NT2/D1 (cell line): ENCODE measurements at regions not wholly inside any gene's neighbourhood (a gene's known extent, or its start where the extent isn't known, plus 50 kb on each side); places are given as distances from the start of the nearest gene placed in this dataset.

Experiments
- DNase-seq: peaks from one replicate; pipeline ENCODE4 v3.0.0-alpha.2; 2011; ENCODE audit warnings: low read depth, low spot score
- H3K27me3 ChIP-seq: 2 replicates; pipeline ENCODE4 v1.6.0; 2011; ENCODE audit warnings: mild to moderate bottlenecking; ENCODE audit not compliant: insufficient read length, insufficient read depth
- H3K36me3 ChIP-seq: 2 replicates; pipeline ENCODE4 v1.6.1; 2011; ENCODE audit warnings: mild to moderate bottlenecking, low read length, mixed read lengths; ENCODE audit not compliant: insufficient read depth, insufficient read length
- H3K4me1 ChIP-seq: 2 replicates; pipeline ENCODE4 v1.5.1; 2011; ENCODE audit not compliant: insufficient read depth, insufficient read length
- H3K4me3 ChIP-seq: 2 replicates; pipeline ENCODE4 v1.5.1; 2011; ENCODE audit warnings: low read depth; ENCODE audit not compliant: insufficient read length
- H3K9ac ChIP-seq: 2 replicates; pipeline ENCODE4 v1.6.0; 2011; ENCODE audit warnings: low read depth; ENCODE audit not compliant: insufficient read length
- H3K9me3 ChIP-seq: 2 replicates; pipeline ENCODE4 v1.5.1; 2011; ENCODE audit warnings: mild to moderate bottlenecking, low read length; ENCODE audit not compliant: insufficient read depth
- SUZ12 ChIP-seq: IDR thresholded peaks from 2 replicates; pipeline ENCODE4 v1.6.1; 2011; ENCODE audit not compliant: insufficient read length, insufficient read depth; ENCODE audit errors: extremely low read depth
- YY1 ChIP-seq: IDR thresholded peaks from 2 replicates; pipeline ENCODE4 v1.6.1; 2011; ENCODE audit not compliant: insufficient read length, insufficient read depth
- ZNF274 ChIP-seq: IDR thresholded peaks from 2 replicates; pipeline ENCODE4 v1.6.1; 2011; ENCODE audit warnings: mild to moderate bottlenecking, low read depth, low read length

DNA sequence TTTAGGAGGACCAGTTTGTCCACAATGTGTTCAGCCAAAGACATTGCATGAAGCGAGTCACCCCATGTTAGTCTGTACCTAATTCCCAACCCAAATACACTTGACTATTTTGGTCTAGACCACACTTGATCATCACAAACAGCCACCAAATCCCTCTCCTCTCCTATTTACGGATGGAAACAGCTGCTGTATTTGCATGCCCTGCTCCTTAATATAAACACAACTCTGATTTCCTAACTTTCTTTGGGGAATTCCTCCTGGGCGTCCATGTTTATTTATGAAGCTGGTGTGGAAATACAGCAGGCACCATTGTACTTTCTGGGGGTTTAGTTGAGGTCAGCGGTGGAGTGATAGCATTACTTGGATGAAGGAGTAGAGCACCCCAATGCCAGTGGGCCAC lies 235.2 kb downstream of the TLE3 start:
- H3K27me3 ChIP-seq, result no peaks in the 10 kb centered on the region
- TF ChIP-seq YY1, result no peak
- TF ChIP-seq SUZ12, result no peak
- TF ChIP-seq ZNF274, result no peak
- peaks cover 12% of the 10 kb centered on the region; the same call in 1 of the 2 replicates for H3K9me3 ChIP-seq
- no peak overlapping the region for H3K4me3 ChIP-seq
- no peak overlapping the region for H3K9ac ChIP-seq
- DNase-seq, result no peak
- H3K36me3 ChIP-seq, result no peaks in the 10 kb centered on the region
- peaks cover 15% of the 10 kb centered on the region for H3K4me1 ChIP-seq

DNA sequence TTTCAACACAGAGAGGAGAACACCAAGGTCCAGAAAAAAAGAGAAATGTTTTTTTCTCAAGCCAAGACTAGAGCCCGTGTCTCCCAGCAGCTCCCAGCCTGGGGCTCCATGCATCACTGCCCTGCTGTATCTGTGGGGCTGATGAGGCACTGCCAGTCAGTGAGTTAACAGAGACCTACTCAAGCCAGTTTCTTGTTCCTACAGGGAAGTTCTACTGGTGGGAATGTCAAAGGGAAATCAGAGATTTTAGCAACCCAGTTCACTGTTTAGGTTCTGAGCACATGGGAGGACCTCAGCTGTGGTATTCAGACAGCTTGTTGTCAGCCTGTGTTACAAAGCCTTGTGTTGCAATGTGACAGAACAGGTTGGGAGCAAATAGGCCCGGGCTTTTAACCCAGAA lies 234.3 kb downstream of the TLE3 start:
- Histone ChIP-seq H3K9me3 (peaks cover 21% of the 10 kb centered on the region; the same call in 1 of the 2 replicates), H3K4me1 (peaks cover 7% of the 10 kb centered on the region), H3K4me3 (no peak overlapping the region), H3K27me3 (no peaks in the 10 kb centered on the region), H3K36me3 (no peaks in the 10 kb centered on the region), H3K9ac (no peak overlapping the region)
- TF ChIP-seq ZNF274, result no peak
- TF ChIP-seq SUZ12, result no peak
- no peak for TF ChIP-seq YY1
- no peak for DNase-seq

DNA sequence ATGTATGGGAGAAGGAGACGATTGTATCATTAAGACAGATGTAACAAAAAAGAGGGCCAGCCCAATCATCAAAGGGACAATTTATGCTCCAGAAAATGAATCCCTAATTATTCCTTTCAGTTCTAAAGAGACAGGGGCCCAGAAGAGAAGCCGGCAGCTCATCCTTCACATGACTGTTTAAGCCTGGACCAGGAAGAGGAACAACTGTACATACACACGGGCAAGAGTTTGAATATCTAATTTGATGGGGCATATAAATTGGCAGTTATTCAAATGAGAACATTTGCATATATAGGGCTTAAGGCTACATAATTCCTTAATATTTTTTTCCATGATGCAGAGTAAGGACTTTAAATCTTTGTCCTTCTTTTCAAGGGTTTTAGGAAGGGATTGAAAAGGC lies 232.3 kb downstream of the TLE3 start:
- peaks cover 22% of the 10 kb centered on the region; the same call in 1 of the 2 replicates for H3K9me3 ChIP-seq
- no peak overlapping the region for H3K4me3 ChIP-seq
- TF ChIP-seq SUZ12, result no peak
- TF ChIP-seq ZNF274, result no peak
- H3K36me3 ChIP-seq, result no peaks in the 10 kb centered on the region
- no peak for DNase-seq
- no peaks in the 10 kb centered on the region for H3K27me3 ChIP-seq
- H3K9ac ChIP-seq, result no peak overlapping the region
- peaks cover 7% of the 10 kb centered on the region for H3K4me1 ChIP-seq

DNA sequence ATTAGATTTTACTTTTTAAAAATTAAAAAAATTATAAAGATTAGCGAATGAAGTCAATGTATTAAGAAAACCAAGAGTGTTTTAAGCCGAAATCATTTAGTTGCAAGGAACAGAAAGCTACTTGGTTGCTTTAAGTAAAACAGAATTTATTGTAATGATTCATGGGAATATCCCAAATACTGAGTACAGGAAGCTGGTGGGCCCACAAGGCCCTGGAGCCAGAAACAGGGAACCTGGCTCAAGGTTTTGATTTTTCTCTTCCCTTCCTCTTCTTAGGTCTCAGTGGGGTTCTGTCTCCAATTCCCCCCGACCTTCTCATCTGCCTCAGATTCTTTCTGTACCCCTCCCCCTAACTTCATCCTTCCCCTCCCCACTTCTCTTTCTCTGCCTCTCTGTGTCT lies 229.0 kb downstream of the TLE3 start:
- H3K36me3 ChIP-seq, result no peaks in the 10 kb centered on the region
- H3K4me3 ChIP-seq, result no peak overlapping the region
- H3K9me3 ChIP-seq, result peaks cover 25% of the 10 kb centered on the region; the same call in 1 of the 2 replicates
- no peak for DNase-seq
- no peak overlapping the region for H3K9ac ChIP-seq
- H3K4me1 ChIP-seq, result no peaks in the 10 kb centered on the region
- no peaks in the 10 kb centered on the region for H3K27me3 ChIP-seq
- TF ChIP-seq SUZ12 (no peak), YY1 (no peak), ZNF274 (no peak)

DNA sequence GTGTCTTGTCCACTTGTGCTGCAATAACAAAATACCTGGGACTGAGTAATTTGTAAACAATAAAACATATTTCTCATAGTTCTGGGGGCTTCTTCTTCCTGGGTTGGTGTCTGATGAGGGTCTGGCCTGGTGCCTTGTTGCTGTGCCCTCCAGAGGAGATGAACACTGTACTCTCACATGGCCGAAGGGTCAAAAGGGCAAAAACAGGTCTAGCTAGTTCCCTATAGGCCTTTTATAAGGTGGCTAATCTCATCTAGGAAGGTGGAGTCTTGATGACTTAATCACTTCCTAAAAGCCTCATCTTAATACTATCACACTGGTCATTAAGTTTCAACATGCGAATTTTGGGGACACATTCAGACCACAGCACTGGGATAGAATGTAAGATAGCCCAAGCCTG lies 228.4 kb downstream of the TLE3 start:
- H3K4me3 ChIP-seq, result no peak overlapping the region
- no peak overlapping the region for H3K9ac ChIP-seq
- DNase-seq, result no peak
- TF ChIP-seq SUZ12, result no peak
- no peak for TF ChIP-seq ZNF274
- TF ChIP-seq YY1, result no peak
- H3K9me3 ChIP-seq, result peaks cover 26% of the 10 kb centered on the region; the same call in 1 of the 2 replicates
- no peaks in the 10 kb centered on the region for H3K4me1 ChIP-seq
- no peaks in the 10 kb centered on the region for H3K27me3 ChIP-seq
- H3K36me3 ChIP-seq, result no peaks in the 10 kb centered on the region

DNA sequence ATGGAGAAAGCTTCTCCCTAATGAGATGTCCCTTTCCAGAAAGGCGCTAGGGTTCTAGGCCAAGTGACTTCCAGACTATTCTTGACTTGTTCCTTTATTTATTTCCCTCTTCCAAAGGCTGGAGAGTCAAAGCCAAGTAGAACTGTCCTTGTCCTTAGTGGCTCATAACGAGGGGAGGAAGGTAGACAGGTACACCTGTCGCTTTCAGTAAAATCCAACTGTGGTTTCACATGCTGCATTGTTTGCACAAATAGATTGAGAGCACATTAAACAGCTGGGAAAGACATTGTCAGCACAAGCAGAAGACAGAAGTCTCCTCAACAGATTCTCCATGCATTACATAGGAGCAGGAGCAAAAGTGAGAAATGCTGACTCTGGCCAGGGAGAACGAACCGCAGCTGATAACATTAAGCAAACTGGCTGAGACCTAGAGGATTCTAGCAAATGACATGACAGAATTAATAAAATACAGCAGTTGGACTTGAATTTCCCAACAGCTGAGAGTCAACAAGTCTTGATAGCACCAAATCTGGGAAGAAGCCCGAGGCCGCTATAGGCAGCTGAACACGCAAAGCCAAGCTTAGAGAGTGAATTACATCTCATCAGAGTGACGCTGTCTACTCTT lies 227.7 kb downstream of the TLE3 start:
- Histone ChIP-seq H3K9me3 (peaks cover 19% of the 10 kb centered on the region; the same call in 1 of the 2 replicates), H3K4me3 (no peak overlapping the region), H3K9ac (no peak overlapping the region), H3K4me1 (no peaks in the 10 kb centered on the region), H3K27me3 (no peaks in the 10 kb centered on the region), H3K36me3 (no peaks in the 10 kb centered on the region)
- no peak for DNase-seq
- no peak for TF ChIP-seq YY1
- TF ChIP-seq SUZ12, result no peak
- no peak for TF ChIP-seq ZNF274

DNA sequence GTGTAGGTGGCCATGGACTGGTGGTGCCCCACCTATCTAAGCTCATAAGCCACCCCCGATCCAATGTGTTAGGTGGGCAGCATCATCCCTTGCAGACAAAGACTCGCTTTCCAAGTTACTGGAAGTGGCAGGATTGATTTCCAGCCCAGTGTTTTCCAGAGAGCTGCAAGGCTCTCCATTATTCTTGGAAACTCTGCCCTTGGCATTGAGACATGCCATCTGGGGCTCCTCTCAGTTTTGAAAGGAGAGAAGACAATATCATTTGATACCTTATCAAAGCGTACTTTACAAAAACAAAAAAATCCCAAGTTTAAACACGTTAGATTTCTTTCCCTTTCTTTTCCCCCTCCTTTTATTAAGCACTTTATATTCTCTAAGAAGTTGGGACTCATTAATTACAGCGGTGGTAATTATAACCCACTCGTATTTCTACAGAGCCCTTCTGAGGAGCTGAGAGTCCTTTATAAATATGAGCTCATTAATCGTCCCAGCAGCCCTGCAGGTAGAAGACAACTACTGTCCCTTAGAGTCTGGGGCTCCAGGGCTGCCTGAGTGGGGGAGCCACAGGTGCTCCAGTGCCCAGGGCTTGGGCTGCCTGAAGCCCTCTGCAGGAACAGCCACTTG lies 226.1 kb downstream of the TLE3 start:
- Histone ChIP-seq H3K9me3 (peaks cover 18% of the 10 kb centered on the region; the same call in 1 of the 2 replicates), H3K4me1 (no peaks in the 10 kb centered on the region), H3K4me3 (no peak overlapping the region), H3K9ac (no peak overlapping the region), H3K36me3 (no peaks in the 10 kb centered on the region), H3K27me3 (no peaks in the 10 kb centered on the region)
- DNase-seq, result no peak
- TF ChIP-seq SUZ12 (no peak), YY1 (no peak), ZNF274 (no peak)
